BE2C (cell line): ENCODE measurements at regions not wholly inside any gene's neighbourhood (a gene's known extent, or its start where the extent isn't known, plus 50 kb on each side); places are given as distances from the start of the nearest gene placed in this dataset.
"Not testable (repeated sequence)": the region's sequence is repeated elsewhere in the genome, so short reads cannot be mapped to it uniquely, and the experiment has no call there.

ENCODE experiments used
- DNase-seq: peaks from one replicate; pipeline ENCODE4 v3.0.0-alpha.2; 2020
- H3K27me3 ChIP-seq: fragments of 250-450 bp; sonication (Bioruptor Pico); 2 replicates; pipeline ENCODE4 v1.5.1; 2020; ENCODE audit warnings: mild to moderate bottlenecking
- H3K36me3 ChIP-seq: fragments of 250-450 bp; sonication (Bioruptor Pico); 2 replicates; pipeline ENCODE4 v1.5.1; 2020; ENCODE audit warnings: mild to moderate bottlenecking
- H3K4me1 ChIP-seq: fragments of 250-450 bp; sonication (Bioruptor Pico); 2 replicates; pipeline ENCODE4 v1.5.1; 2020
- H3K4me3 ChIP-seq: 2 replicates; pipeline ENCODE4 v1.5.1; 2011; ENCODE audit warnings: low read depth, low read length
- H3K9me3 ChIP-seq: fragments of 250-450 bp; sonication (Bioruptor Pico); 2 replicates; pipeline ENCODE4 v1.5.1; 2020
- CTCF ChIP-seq: IDR thresholded peaks from 2 replicates; pipeline ENCODE4 v1.5.1; 2012; ENCODE audit warnings: mild to moderate bottlenecking, low read depth, low read length

DNA sequence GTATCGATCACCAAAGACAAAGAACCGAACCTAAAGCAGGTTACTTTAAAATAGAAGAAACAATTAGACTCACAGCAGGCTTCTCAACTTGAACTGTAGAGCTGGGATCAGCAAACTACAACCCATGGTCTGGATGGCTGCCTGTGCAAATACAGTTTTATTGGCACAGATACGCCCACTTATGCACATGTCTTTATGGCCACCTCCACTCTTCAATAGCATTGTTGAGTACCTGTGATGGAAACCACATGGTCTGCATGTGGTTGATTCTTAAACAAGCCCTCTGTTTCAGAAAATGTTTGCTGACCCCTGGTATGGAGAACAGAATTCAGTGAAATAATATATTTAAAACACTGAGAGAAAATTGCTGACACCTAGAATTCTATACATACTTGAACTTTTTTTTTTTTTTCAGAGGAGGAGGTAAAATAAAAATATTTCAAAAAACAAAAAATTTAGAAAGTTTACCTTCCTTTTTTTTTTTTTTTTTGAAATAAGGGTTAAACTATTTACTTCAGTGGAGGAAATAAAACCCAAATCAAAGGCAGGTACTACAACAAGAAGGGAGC is 263.8 kb upstream of the ATP10A start:
- no peak for DNase-seq
- H3K4me3 ChIP-seq: no peak overlapping the region
- H3K27me3 ChIP-seq: no peaks in the 10 kb centered on the region
- no peak for TF ChIP-seq CTCF
- no peaks in the 10 kb centered on the region for H3K36me3 ChIP-seq
- no peaks in the 10 kb centered on the region; the same call in 1 of the 2 replicates for H3K9me3 ChIP-seq
- no peaks in the 10 kb centered on the region for H3K4me1 ChIP-seq

GRCh38 chr15:26126070-26126469 is 262.9 kb upstream of the ATP10A start:
- H3K36me3 ChIP-seq: no peaks in the 10 kb centered on the region
- no peaks in the 10 kb centered on the region; the same call in 1 of the 2 replicates for H3K9me3 ChIP-seq
- no peaks in the 10 kb centered on the region for H3K27me3 ChIP-seq
- TF ChIP-seq CTCF: no peak
- DNase-seq: no peak
- H3K4me1 ChIP-seq: no peaks in the 10 kb centered on the region
- H3K4me3 ChIP-seq: no peak overlapping the region

DNA sequence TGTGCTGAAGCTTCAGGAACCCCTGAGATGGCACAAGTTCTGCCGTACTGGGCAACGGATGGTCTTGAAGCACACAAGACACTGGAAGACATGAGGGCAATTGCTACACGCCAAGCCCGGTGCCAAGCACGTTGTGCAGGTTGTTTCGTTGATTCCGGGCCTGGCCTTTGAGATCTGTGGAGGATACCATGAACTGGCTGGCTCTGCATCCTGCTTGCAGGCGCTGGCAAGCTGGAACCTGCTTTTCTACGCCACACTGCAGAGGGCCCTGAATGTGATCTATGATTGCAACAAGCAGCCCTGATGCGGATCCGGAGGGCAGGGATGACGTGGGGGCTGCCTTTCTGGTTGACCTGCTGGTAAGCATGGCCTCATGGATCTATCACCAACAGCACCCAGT is 262.5 kb upstream of the ATP10A start:
- no peak for DNase-seq
- no peaks in the 10 kb centered on the region; the same call in 1 of the 2 replicates for H3K9me3 ChIP-seq
- H3K36me3 ChIP-seq: no peaks in the 10 kb centered on the region
- TF ChIP-seq CTCF: no peak
- no peak overlapping the region for H3K4me3 ChIP-seq
- H3K4me1 ChIP-seq: no peaks in the 10 kb centered on the region
- H3K27me3 ChIP-seq: no peaks in the 10 kb centered on the region

- no peaks in the 10 kb centered on the region for H3K27me3 ChIP-seq
- H3K4me3 ChIP-seq: no peak overlapping the region
- H3K36me3 ChIP-seq: no peaks in the 10 kb centered on the region
- TF ChIP-seq CTCF: no peak
- H3K9me3 ChIP-seq: no peaks in the 10 kb centered on the region
- DNase-seq: no peak
- no peaks in the 10 kb centered on the region for H3K4me1 ChIP-seq
Observed at GRCh38 chr15:26119322-26119721, 256.2 kb upstream of the ATP10A start.

DNA sequence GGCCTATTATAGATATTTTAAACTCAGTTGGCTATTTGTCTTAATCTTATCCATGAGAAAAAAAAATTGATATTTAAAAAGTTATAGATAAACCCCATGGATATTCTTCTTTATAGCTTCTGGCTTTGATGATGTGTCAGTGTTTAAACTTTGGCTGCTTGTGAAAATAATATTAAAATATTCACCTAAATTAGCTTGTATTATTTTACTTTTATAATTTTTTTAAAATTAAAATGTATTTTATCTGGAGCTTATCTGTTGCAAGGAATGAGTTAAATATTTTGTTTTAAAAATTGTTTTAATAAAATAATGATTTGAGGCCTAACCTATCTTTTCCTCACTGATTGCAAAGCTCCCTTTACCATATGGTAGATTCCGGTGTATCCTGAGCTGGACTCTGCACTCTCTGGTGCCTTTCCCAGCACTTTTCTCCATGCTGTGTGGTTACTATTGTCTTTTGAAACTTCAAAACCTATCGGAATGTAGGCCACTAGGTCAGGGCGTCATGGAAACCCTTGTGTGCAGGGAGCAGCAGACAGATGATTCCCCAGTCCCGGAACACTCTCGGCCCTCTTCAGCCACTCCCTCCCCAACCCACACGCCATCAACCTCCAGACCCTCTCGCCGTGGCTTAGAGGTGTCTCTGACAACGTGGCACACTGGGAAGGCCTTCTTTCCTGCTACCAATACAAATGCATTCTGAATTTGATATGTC is 252.3 kb upstream of the ATP10A start:
- H3K9me3 ChIP-seq: no peaks in the 10 kb centered on the region
- DNase-seq: no peak

DNA sequence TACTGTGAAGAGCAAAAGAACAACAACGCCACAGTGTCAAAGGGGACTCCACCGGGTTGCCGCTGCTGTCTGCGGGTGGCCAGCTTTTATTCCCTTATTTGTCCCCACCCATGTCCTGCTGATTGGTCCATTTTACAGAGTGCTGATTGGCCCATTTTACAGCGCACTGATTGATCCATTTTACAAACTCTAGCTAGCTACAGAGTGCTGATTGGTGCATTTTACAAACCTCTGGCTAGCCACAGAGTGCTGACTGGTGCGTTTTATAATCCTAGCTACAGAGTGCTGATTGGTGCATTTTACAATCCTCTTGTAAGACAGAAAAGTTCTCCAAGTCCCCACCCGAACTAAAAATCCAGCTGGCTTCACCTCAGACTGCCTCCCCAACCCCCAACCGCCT is 251.0 kb upstream of the ATP10A start:
- not testable (repeated sequence) for H3K4me3 ChIP-seq, DNase-seq, H3K9me3 ChIP-seq, H3K4me1 ChIP-seq, H3K36me3 ChIP-seq, H3K27me3 ChIP-seq

More for the DNA sequence above, 252.3 kb upstream of the ATP10A start:
- Histone ChIP-seq H3K27me3 (no peaks in the 10 kb centered on the region), H3K4me3 (no peak overlapping the region), H3K36me3 (no peaks in the 10 kb centered on the region), H3K4me1 (no peaks in the 10 kb centered on the region)
- TF ChIP-seq CTCF: no peak
